ENCODE measurements at regions not wholly inside any gene's neighbourhood (a gene's known extent, or its start where the extent isn't known, plus 50 kb on each side); places are given as distances from the start of the nearest gene placed in this dataset.

GRCh38 chr14:100475268-100475667 is 111.9 kb downstream of the BEGAIN start:
- no peaks in the 10 kb centered on the region for H3K27me3 ChIP-seq (ENCODE audit: low read depth)

GRCh38 chr14:100476012-100476822 is 111.0 kb downstream of the BEGAIN start:
- peaks cover 5% of the 10 kb centered on the region for H3K36me3 ChIP-seq
- intact Hi-C loops (cut with micrococcal nuclease) = no loop called here
- H3K4me3 ChIP-seq = no peak overlapping the region
- H3K27ac ChIP-seq (replicated peaks) = no peak overlapping the region
- DNase-seq = no peak
- H3K9me3 ChIP-seq (replicated peaks) = no peaks in the 10 kb centered on the region
- H3K4me1 ChIP-seq = no peaks in the 10 kb centered on the region
- H3K27me3 ChIP-seq (ENCODE audit: low read depth) = no peaks in the 10 kb centered on the region
- no peak for TF ChIP-seq CTCF (IDR thresholded peaks at IDR 0.05; ENCODE audit: borderline replicate concordance)

More at GRCh38 chr14:100475268-100475667, 111.9 kb downstream of the BEGAIN start:
- peaks cover 5% of the 10 kb centered on the region for H3K36me3 ChIP-seq
- no peak for DNase-seq
- no peak overlapping the region for H3K4me3 ChIP-seq
- no peak for TF ChIP-seq CTCF (IDR thresholded peaks at IDR 0.05; ENCODE audit: borderline replicate concordance)
- no peaks in the 10 kb centered on the region for H3K9me3 ChIP-seq (replicated peaks)
- intact Hi-C loops (cut with micrococcal nuclease) = no loop called here
- no peak overlapping the region for H3K27ac ChIP-seq (replicated peaks)
- no peaks in the 10 kb centered on the region for H3K4me1 ChIP-seq

- no peak for DNase-seq
- Histone ChIP-seq H3K36me3 (peaks cover 13% of the 10 kb centered on the region), H3K4me3 (no peak overlapping the region), H3K27me3 (ENCODE audit: low read depth) (no peaks in the 10 kb centered on the region), H3K4me1 (no peaks in the 10 kb centered on the region), H3K9me3 (replicated peaks) (no peaks in the 10 kb centered on the region), H3K27ac (replicated peaks) (no peak overlapping the region)
- no peak for TF ChIP-seq CTCF (IDR thresholded peaks at IDR 0.05; ENCODE audit: borderline replicate concordance)
- intact Hi-C loops (cut with micrococcal nuclease) = no loop called here
These were observed 102.5 kb downstream of the BEGAIN start for GRCh38 chr14:100484531-100485267.

GRCh38 chr14:100486025-100486828 is 101.0 kb downstream of the BEGAIN start:
- no peak for TF ChIP-seq CTCF (IDR thresholded peaks at IDR 0.05; ENCODE audit: borderline replicate concordance)
- Histone ChIP-seq H3K36me3 (peaks cover 13% of the 10 kb centered on the region), H3K4me3 (no peak overlapping the region), H3K27ac (replicated peaks) (no peak overlapping the region), H3K9me3 (replicated peaks) (no peaks in the 10 kb centered on the region), H3K4me1 (no peaks in the 10 kb centered on the region), H3K27me3 (ENCODE audit: low read depth) (no peaks in the 10 kb centered on the region)
- DNase-seq = peak; percentile 59
- intact Hi-C loops (cut with micrococcal nuclease) = no loop called here

Measured in left ventricle myocardium inferior (tissue), 1 donor.